Brain pericyte (primary cell): ENCODE measurements at regions not wholly inside any gene's neighbourhood (a gene's known extent, or its start where the extent isn't known, plus 50 kb on each side); places are given as distances from the start of the nearest gene placed in this dataset.

ENCODE experiments used
- DNase-seq: peaks from one replicate; pipeline ENCODE4 v3.0.0-alpha.2; 2012; ENCODE audit warnings: low read depth, low spot score

DNA sequence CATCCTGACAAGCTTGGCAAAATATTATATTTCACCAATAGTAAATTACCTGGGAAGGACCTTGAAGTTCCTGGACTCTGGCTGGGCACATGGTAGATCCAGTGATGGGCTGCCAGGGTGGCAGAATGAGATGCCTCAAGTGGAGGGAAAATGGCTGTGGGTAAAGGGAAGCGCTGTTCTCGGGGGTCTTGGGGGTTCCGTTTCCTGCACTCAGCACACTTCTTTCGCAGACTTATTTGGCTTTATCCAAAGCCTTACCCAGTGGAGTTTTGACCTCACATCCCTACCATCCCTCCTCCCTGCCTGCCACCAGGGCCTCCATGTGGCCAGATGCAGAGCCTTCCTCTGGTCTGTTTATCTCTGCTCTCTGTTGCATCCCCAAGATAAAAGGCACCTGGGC is 654.9 kb upstream of the HS6ST1 start:
- no peak for DNase-seq

DNA sequence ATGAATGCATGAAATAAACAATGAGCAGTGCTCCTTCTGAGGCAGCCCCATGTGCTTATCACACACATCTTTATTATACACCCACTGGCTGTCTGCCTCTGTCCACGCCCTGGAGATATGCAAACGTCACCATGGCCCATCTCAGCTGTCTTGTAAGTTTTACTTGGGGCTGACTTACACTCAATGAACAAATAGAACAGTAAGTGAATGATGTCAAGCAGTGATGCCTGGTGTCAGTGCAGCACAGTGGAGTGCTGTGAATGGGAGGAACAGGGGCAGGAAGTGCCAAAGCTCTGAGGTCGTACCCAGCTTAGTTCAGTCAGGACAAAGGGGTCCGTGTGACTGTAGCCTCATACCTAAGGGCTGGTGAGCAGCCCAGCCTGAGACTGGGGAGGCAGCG is 659.5 kb upstream of the HS6ST1 start:
- no peak for DNase-seq

DNA sequence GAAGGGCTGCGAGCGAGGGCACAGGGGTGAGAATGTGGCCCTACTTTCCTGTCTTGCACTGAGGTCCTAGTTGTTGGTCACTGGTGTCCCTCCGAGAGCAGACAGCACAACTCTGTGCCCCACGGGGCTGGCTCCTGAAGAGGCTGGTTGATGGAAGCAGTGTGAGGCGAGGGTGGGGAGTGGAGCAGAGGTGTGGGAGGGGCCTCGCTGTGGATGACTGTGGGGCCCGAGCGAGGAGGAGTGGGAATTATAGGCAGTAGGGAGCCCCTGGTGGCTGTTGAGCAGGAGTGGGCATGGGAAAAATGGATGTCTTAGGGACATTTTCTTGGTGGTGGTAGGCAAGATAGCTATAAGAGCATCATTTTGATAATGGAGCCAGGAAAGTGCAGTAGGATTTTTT is 660.5 kb upstream of the HS6ST1 start:
- no peak for DNase-seq

DNA sequence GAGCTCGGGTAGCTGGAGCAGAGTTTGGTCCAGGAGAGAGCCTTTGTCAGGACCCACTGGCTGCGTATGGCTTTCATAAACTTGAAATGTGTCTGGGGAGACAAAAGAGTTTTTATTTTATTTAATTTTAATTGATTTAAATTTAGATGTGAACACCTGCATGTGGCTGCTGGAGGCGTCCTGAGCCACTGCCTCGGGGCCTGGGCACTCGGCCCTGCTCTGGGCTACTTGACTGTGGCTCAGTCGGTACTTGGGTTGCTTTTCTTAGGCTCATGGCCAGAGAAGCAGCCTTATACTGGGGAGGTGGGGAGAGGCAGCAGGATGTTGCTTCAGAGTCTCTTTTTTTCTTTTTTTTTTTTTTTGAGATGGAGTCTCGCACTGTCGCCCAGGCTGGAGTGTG is 661.8 kb upstream of the HS6ST1 start:
- DNase-seq, result no peak

DNA sequence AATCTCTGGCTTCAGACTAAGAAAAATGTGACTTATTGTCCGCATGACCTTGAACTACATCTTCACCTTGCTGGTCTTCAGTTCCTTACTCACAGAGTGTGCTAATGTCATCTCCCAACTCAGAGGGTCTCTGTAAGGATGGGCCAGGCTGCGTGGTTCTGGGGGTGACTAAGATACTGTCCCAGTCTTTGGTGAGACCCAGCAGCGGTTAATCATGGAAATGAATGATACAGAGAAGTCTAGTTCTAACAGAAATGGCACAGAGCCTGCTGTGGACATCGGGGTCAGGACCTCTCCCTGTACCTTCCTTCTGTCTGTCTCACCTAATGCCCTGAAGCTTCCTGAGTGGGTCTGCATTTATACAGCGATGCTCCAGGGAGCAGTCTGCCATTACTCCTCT is 662.7 kb upstream of the HS6ST1 start:
- no peak for DNase-seq

DNA sequence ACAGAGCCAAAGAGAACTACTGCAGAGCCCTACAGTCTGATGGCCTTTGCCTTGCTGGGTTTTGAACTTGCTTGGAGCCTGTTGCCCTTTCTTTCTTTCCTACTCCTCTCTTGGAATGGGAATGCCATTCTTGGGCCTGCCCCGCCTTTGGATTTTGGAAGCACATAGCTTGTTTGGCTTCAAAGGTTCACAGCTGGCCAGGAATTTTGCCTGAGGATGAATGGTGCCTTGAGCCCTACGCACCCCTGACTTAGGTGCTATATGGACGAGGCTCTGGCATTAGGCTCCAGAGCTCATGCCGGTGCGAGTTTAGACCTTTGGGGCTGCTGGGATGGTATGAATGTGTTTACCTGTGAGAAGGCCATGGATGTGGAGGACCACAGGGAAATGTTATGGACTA is 663.3 kb upstream of the HS6ST1 start:
- no peak for DNase-seq

DNA sequence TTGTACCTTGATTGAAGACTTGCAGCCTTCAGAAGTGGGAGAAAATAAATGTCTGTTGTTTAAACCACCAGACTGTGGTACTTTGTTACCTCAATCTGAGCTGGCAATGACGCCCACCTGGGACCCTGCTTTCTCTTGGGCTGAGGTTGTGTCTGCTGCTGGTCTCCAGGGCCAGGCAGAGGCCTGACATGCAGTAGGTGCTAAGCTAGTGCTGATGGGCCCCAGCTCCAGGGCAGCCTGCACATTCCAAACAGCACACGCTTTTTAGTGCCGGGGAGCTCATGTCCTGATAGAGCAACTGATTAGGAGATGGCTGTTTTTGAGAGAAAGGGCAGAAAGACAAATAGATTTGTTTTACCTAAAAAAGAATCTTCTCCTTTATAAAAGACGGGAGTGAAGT is 664.0 kb upstream of the HS6ST1 start:
- no peak for DNase-seq

DNA sequence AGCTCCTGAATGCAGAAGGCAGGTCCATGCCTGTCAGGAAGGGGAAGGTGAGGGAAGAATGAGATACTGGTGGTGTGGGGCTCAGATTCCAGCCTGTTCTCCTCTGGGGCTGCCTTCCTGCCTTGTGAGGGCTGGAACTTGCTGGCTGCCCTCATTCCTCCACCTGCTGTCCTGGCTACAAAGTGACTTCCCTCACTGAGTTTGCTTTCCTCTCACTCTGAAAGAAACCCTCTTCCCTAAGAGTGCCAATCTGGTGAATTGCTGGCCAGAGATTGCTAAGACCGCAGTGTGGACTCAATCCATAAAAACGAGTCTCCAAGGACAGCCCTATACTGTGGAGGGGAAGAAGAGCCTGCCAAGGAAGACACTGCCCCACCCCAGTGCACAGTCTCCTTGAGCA is 664.4 kb upstream of the HS6ST1 start:
- DNase-seq, result no peak

DNA sequence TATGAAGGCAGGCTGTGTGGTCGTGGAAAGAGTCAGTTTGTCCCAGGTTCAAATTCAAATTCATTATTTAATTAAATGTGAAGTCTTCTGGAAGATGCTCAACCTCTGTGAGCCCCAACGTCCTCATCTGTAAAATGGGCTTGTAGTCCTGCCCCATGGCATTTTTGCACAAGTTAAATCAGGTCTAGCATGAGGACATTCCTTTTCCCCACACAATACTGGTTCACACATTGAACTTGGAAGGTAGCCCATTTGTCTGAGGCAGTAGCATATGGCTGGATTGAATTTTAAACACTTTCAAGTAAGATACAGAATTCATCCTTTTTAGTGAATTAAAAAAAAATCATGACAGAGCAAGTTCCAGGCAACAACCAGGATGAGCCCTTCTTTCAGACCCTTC is 665.4 kb upstream of the HS6ST1 start:
- no peak for DNase-seq

DNA sequence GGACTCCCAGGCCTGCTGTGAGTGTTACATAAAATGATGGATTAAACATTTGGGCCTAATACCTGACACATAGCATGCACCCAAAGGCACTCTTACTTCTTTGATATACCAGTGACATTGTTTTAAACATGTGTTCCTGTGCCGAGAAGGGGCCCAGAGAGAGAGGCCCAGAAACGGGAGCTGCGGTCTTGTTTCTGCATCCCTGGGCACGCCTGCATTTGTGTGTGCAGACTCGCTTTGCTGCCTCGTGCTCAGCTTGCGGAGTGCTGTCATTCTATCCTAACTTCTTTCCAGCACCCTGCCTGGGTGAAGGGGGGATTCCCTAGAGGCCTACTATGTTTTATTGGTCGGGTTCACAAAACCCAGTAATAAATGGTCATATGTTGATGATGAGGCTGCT is 666.2 kb upstream of the HS6ST1 start:
- no peak for DNase-seq

DNA sequence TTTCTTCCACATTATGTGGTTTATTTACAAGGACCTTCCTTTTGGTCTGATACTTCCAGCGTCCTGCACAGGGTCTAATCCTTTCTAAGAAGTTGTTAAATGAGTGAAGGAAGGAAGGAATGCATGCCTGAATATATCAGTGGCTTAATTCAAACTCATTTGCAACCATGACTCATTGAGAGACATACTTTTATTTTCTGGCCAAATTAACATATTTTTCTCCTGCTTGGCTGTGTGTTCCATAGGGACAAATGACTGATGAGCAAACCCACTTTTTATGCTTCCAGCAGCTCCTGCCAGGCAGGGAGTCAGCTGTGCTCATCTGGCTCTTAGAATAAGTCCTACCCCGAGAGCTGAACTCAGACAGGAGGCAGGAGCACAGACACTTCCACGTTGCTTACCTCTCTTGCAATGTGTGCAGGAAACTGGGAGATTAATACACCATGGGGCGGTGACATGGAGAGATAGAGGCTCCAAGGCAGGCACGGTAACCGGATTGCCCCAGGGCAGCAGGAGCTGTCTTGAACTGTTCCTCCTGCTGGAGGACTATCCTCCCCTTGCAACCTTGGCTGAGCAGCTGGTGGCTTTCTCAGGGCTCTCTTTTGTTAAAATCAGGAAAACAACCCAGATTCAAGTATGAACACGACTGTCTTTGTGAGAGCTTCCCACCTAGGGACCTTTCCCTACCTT is 667.5 kb upstream of the HS6ST1 start:
- no peak for DNase-seq

DNA sequence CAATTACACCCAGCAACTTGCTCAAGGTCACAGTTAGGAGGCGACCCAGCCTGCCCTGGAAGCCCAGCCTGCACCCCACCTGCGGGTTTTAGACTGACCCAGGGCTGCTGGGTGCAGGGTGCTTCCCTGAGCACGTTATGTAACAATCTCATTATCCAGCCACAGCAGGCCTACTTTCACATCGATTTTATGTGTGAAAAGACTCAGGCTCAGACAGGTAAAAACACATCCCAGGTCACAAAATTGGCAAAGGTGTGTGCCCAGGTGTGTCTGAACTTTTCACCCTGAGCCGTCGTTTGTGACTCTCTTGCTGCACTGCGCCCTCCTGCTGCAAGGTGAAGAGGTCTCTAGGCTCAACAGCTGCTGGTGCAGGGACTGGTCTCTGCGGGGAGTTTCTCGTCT is 668.2 kb upstream of the HS6ST1 start:
- no peak for DNase-seq

DNA sequence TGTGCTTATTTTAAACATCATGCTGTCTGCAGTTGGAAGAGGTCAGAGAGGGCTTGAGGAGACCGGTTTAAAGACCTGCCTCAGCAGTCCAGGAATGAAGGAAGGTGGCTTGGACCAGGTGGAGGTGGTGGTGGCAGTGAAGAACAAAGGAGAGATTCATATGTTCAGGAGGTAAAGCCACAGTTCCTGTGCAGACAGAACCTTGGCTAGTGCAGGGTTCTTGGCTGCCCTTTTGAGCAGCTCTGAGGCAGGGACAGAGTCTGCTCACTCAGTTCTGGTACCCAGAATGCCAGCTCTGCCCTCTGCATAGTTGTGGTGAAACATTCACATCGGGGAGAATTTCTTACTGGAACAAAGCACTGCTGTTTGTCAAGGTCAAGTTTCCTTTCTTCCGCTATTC is 669.7 kb upstream of the HS6ST1 start:
- no peak for DNase-seq

DNA sequence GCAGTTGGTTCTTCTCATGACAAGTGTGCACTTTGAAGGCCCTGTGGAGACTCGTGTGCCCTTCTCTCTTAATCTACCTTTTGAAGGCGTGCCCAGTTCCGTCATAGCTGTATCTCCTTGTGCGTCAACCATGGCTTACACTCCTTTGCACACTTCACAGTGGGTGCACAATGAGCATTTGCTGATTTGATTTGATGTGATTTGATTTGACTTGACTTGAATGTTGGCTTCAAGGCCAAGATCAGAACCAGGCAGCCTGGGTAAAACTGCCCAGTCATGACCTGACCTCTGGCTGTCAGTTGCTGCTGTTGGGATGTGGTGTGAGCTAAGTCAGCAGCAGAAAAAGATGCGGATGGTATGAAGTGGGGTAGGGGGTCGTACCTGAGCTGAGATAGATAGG is 670.3 kb upstream of the HS6ST1 start:
- no peak for DNase-seq

DNA sequence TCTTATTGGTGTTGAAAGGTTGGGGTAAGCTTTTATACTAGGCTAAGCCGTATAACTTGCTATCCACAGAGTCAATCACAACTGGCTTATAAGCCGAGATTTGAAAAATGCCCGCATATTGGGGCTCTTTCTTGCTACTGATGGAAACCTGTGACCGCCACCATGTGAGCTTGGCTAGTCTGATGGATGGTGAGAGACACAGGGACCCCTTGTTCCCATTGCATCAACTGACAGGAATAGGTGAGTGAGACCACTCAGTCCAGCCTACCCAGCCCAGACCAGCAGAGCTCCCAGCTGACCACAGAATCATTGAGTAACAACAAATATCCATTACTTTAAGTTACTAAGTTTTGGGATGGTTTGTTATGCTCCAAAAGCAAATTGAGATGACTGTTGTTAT is 676.4 kb upstream of the HS6ST1 start:
- DNase-seq, result no peak

DNA sequence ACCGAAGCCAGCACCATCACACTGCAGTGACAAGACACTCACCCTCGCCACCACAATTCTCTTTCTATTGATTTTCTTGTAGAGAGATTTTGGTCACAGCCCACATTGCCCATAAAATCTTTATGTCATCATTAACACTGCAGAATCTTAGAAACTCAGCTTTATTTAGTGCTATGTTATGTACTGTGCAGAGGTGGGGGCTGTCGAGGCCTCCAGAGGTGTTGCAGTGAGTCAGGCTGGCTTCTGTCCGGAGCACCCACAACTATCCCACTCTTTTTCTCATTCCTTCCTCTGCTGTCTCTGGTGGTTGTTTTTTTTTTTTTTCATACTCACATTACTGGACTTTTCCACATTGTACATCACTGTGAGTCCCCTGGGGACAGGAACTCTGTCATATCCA is 677.4 kb upstream of the HS6ST1 start:
- DNase-seq, result no peak

DNA sequence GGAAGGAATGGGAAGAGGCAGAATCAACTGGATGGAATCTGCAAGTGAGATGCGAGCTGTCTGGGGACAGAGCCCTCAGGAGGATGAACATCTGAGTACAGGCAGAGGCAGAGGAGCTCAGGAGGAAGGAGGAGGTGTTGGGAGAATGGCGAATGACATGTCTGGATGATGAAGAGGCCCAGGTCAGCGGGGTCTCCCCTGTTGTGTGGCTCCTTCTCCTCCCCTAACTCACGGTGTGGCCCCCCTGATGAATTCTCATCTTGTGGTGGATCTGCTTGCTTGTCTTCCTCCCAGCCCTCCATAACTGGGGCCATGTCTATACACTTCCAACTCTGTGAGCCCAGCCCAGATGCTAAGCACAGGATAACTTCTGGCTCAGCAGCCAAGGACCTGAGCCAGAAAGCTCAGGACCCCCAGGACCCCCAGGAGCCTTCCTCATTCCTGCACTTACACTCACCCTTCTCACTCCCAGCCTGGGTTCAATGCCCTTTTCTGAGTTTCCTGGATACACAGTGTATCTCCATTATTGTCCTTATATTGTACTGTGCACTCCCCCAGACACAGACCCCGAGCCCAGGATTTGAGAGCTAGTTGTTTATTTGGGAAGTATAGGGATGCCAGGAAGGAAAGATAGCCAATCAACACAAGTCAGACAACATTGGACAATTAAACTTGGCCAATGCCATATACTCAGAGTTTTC is 678.6 kb upstream of the HS6ST1 start:
- DNase-seq, result no peak

DNA sequence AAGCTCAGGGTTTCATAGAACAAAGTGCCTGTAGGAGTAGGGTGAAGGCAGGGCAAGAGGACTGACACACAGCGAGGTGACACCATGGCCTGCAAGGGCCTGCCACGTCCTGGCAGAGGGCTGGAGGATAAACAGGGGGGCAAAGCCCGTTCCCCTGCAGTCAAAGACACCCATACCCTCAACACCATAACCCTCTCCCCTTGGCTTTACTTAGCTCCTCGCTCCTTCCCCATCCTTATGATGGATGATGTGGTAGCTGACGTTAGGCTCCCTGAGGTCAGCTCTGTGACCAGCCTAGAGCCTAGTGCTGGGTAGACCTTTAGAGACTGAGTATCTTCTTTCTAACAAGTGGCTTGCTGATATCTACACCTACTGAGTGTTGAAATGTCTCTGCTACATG is 683.3 kb upstream of the HS6ST1 start:
- no peak for DNase-seq

DNA sequence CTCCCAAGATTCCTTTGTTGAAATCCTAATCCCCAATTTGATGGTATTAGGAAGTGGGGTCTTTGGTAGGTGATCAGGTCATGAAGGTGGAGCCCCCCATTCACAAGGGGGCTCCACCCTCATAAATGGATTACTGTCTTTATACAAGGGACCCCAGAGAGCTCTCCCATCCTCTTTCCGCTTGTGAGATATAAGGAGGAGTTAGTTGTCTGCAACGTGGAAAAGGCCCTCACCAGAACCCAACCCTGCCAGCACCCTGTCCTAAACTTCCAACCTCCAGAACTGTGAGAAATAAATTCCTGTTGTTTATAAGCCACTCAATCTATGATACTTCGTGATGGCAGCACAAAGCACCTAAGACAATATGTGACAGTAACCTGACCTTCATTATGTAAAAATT is 684.1 kb upstream of the HS6ST1 start:
- DNase-seq, result no peak

DNA sequence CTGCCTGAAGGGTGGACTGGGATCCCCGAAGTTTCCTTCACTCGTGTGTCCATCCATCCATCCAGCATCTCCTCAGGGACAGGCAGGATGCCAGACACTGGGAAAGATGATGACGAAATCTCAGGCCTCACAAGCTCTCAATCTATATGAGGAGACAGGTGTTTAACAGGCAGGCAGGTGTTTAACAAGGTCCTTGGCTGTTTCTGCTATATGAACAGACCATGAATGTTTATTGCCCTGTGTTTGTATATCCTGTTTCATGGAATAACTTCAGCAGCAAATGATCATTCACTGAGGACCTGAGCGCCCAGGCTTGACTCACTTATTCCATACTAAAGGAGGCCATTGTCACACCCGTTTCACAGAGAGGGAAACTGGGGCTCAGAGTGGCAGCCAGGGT is 685.8 kb upstream of the HS6ST1 start:
- no peak for DNase-seq

DNA sequence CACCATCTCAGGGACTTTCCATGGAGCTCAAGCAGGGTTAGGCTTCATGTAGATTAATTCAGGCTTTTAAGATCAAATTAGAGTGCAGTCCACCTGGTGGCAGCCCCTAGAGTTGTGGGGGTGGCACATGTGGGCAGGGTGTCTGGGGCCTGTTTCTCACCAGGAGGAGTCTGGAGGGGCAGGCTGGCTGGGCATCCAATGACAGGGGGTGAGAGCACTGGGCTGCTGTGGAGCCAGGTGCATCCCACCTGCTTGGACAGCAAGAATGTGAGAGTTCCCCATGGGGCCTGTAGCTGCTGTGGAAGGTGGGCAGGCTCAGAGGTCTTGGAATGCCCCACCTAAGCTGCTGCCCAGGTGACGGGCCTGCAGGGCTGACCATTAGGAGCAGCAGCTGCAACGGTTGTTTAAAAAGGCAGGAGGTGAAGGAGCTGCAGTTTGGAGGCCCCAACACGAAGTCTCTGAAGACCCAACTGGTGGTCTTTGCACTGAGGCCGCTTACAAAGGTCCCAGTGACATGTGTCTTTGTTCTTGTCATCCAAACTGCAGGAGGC is 686.3 kb upstream of the HS6ST1 start:
- no peak for DNase-seq

DNA sequence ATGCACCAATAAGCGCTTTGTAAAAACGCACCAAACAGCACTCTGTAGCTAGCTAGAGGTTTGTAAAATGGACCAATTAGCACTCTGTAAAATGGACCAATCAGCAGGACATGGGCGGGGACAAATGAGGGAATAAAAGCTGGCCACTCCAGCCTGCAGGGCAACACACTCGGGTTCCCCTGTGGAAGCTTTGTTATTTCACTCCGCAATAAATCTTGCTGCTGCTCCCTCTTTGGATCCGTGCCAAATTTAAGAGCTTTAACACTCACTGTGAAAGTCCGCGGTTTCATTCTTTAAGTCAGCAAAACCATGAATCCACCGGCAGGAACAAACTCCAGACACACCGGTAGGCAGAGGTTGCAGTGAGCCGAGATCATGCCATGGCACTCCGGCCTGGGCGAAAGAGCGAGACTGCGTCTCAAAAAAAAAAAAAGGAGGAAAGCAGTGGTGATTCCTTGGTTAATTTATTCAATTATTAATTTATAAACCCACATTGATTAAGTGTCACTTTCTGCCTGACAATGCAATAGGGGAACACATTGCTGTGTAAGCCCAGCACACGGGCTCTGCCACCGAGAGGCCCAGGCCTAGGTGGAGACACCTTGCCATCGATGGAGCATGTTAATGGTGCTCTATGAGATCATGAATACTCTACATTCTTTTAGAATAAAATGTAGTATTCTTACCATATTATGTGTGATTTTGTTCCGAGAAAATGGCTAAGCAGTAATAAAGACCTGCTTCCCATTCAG is 687.6 kb upstream of the HS6ST1 start:
- no peak for DNase-seq

DNA sequence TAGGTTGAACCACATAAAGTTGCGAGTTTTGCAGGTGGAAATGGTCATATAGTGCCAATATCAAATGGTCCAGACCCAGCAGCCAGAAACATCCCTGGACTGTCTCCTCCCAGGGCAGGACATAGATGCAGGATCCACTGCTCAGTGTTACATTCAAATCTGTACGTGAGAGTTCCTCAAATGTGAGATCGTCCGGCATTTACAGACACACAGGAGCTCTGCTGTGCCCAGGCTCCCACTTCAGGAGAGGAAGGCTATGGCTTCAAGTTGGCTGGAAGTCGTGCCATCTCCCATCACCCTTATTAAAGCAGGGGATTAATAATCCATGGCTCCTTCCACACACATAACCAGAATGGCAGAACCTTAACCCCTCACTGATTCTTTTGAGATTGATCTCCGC is 688.2 kb upstream of the HS6ST1 start:
- DNase-seq, result no peak
